HG02610 (cell line): ENCODE measurements at regions not wholly inside any gene's neighbourhood (a gene's known extent, or its start where the extent isn't known, plus 50 kb on each side); places are given as distances from the start of the nearest gene placed in this dataset.

Source experiments
- ATAC-seq: cut with Tn5 transposase; IDR thresholded peaks from one replicate; pipeline ENCODE4 v1.9.1; 2021; ENCODE audit warnings: mild to moderate bottlenecking, moderate library complexity; ENCODE audit not compliant: unreplicated experiment

DNA sequence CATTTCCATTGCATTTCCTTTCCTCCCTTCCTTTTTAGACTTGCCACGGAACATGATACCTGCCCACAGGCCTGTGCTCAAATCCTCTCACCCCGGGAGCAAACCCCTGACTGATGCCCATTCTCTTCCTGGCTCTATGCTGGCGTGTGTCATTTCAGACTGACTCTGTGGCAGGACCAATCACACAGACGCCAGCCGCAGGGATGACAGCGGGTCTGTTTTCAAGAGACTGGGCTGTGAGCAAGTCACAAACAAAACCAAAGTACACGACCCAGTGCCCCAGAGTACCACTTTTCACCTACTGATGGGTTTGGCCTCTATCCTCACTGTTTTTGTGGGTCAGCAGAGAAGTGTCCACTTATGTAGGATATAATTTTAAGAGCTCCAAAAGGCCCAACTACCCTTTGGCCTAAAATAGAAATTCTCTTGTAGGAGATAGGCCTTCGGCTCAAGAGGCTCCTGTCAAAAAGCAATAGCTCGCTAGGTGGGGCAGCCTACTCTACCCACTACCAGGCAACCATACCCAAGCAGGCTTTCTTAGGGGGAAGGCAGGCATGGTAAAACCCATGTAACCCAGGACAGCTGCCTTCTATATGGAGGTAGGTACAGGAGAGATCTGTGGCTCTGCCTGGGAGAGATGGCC, 215.7 kb downstream of the CDC5L start:
- ATAC-seq, result no peak

GRCh38 chr6:44606504-44606903, 219.0 kb downstream of the CDC5L start:
- ATAC-seq, result no peak

- ATAC-seq, result no peak
Observed at GRCh38 chr6:44606976-44607375, 219.5 kb downstream of the CDC5L start.

- ATAC-seq, result no peak
Observed at GRCh38 chr6:44608175-44608574, 220.7 kb downstream of the CDC5L start.

DNA sequence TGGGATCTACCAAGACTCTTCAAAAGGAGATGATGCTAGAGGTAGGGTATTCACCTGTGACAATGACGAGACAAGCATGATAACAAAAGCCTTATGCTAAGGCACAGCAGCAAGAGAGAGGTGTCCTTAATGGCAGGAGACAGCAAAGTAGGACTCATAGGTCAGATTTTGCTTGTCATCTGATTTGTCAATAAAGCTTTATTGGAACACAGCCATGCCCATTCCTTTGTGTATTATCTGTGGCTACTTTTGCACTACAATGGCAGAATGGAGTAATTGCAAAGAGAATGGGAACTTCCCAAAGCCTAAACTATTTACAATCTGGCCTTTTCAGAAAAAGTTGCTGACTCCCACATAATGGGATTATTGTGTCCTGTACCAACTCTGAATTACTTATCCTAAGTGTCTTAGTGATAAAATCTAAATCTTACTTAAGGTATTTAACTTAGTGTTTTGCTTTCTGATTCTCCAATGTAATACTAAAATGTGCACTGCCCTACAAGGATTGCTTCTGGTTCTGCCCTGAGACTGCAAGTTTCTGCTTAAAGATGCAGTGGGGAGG, 221.6 kb downstream of the CDC5L start:
- ATAC-seq, result no peak

GRCh38 chr6:44614396-44614795, 226.9 kb downstream of the CDC5L start:
- no peak for ATAC-seq

DNA sequence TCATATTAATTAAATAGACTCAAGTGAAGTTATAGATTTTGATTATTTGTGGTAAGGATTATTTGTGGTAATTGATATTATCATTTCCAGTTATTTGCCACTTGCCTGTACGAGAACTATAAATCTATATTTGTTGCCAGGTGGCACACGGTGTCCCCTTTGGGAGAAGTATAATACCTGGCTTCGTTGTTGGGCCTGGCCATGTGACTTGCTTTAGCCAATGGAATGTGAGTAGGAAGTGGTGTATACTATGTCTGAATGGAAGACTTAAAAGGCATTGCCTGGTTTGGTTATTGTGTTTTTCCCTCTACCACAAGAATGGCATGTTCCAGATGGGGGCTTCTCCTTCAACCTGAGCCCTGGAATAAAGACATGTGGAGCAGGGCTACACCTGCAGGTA, 228.1 kb downstream of the CDC5L start:
- ATAC-seq, result no peak

DNA sequence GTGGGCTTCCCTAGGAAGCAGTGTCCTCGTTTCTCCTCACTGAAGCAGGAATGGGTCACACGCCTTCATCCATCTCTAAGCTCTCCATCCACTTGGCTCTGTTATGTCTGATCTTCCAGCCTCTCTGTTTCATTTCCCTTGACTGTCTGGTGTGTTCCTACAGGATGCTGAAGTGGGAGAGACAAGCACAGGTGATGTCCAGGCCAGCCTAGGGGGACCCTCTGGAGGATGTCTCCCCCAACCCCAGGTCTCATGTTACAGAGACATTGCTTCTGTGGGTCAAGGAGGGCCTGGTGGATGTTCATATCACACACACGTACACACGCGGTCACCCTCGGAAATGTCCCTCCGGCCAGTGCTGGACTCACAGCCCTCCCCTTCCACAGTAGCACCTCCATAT, 229.9 kb downstream of the CDC5L start:
- ATAC-seq, result no peak

DNA sequence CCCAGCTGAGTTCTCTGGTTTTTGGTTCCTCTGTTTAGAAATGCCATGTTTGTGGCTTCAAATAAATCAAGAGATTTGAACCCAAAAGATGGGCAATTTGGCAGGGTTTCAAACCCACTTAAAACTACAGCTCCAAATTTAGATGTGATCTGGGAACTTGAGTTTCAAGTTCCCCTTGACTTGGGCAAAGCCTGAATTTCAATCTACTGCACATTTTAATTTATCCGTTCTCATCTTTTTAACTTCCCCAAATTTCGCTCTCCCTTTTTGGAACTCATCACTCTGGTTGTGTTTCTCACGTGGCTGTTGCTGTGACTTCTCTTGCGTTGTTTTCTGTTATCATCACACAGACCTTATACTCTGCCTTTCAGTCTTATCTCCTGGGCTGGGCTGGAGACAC, 230.9 kb downstream of the CDC5L start:
- no peak for ATAC-seq

DNA sequence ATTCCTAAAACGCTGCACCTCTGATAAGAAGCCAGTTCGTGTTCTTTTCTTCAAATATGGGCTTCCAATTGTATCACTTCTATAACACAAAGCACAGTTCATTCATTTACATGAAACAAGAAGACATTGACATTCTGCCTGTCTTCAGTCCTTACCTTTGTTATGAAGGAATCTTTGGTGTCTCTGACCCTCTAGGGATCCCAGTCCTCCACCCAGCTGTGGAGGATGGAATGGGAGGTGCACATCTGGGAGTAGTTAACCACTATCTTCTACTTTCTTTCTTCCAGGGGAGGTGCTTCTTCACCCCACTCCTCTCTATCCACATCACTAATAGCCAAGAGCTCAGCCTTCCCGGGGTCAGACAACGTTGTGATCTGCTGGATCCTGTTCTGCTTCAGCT, 233.4 kb downstream of the CDC5L start:
- no peak for ATAC-seq

GRCh38 chr6:44621846-44622245, 234.3 kb downstream of the CDC5L start:
- ATAC-seq, result no peak

- no peak for ATAC-seq
Observed at GRCh38 chr6:44622555-44622954, 235.0 kb downstream of the CDC5L start.

DNA sequence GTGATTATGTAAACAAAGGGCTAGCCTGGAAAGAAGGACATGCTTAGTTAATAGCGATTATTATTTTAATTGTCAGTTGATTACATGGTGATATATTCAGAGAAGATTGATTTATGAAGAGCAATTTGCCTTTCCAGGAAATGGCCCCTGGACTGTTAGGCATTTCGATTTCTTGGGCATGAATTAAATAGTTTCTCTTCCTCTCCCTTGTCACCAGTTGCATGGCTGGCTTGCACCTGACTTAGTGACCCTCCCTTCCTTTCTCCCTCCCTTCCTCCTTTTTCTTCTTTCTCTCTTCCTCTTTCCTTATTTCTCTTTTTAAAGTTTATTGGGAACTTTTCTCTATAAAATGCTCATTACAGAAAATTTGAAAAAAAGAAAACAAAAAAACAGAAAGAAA, 235.4 kb downstream of the CDC5L start:
- ATAC-seq, result no peak

GRCh38 chr6:44624226-44624625, 236.7 kb downstream of the CDC5L start:
- ATAC-seq, result no peak

- ATAC-seq, result no peak
Observed at GRCh38 chr6:44624936-44625573, 237.5 kb downstream of the CDC5L start.

DNA sequence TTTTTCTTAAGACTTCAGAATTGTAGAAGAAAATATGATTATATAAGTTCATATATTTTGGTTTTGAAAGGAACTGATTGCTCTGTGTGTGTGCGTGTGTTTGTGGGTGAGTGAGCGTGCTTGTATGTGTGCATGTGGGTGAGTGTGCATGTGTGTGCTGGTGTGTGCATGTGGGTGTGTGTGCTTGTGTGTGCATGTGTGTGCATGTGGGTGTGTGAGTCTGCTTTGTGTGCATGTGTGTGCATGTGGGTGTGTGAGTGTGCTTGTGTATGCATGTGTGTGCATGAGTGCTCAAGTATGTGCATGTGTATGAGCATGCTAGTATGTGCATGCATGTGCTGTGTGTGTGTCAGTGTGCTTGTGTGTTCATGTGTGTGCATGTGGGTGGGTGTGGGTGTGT, 238.5 kb downstream of the CDC5L start:
- no peak for ATAC-seq

- ATAC-seq, result no peak
Observed at GRCh38 chr6:44626616-44627015, 239.1 kb downstream of the CDC5L start.

GRCh38 chr6:44627091-44627882, 239.8 kb downstream of the CDC5L start:
- ATAC-seq, result no peak

- no peak for ATAC-seq
Observed at GRCh38 chr6:44627883-44628271, 240.4 kb downstream of the CDC5L start.

- ATAC-seq, result no peak
Observed at GRCh38 chr6:44628347-44628746, 240.8 kb downstream of the CDC5L start.

DNA sequence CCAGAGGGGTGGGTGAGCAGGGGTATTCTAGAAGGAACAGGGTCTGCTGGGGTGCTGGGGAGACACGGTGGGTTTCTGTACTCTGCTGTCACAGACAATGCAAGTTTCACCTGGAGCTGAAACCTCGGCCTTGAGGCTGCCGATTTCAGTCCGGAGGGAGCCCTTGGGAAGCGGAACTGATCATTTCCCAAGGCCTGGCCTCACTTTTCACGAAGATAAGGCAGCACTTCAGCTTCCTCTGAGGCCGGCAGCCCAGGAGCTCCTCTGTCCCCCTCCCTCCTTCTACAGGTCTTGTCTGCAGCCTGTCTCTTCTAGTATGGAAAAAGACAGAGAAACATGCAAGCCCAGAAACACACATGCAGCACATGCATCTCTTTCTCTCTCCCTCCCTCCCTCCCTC, 242.1 kb downstream of the CDC5L start:
- ATAC-seq, result no peak
